SK-N-MC (cell line): ENCODE measurements at regions not wholly inside any gene's neighbourhood (a gene's known extent, or its start where the extent isn't known, plus 50 kb on each side); places are given as distances from the start of the nearest gene placed in this dataset.

Experiments used
- EZH2 ChIP-seq: fragments of 200-600 bp; sonication (generic); IDR thresholded peaks from one replicate; pipeline ENCODE4 v1.6.1; 2017; ENCODE audit warnings: antibody characterized with exemption
- FOXP2 ChIP-seq: optimal IDR thresholded peaks from 2 replicates; pipeline ENCODE3; 2011; ENCODE audit warnings: mild to moderate bottlenecking, moderate library complexity; ENCODE audit not compliant: insufficient read depth; ENCODE audit errors: extremely low read length, control extremely low read depth
- POLR2AphosphoS5 ChIP-seq: IDR thresholded peaks from 2 replicates; pipeline ENCODE4 v1.6.1; 2012; ENCODE audit warnings: mild to moderate bottlenecking, low read depth, low read length, borderline replicate concordance

- TF ChIP-seq EZH2 (no peak), POLR2AphosphoS5 (no peak), FOXP2 (no peak)
These were observed 221.6 kb downstream of the LTN1 start for GRCh38 chr21:28770867-28771661.
